HG02885 (cell line): ENCODE measurements at regions not wholly inside any gene's neighbourhood (a gene's known extent, or its start where the extent isn't known, plus 50 kb on each side); places are given as distances from the start of the nearest gene placed in this dataset.

Experiments used
- ATAC-seq: cut with Tn5 transposase; IDR thresholded peaks from one replicate; pipeline ENCODE4 v1.9.1; 2021; ENCODE audit warnings: mild to moderate bottlenecking; ENCODE audit not compliant: unreplicated experiment, poor library complexity

DNA sequence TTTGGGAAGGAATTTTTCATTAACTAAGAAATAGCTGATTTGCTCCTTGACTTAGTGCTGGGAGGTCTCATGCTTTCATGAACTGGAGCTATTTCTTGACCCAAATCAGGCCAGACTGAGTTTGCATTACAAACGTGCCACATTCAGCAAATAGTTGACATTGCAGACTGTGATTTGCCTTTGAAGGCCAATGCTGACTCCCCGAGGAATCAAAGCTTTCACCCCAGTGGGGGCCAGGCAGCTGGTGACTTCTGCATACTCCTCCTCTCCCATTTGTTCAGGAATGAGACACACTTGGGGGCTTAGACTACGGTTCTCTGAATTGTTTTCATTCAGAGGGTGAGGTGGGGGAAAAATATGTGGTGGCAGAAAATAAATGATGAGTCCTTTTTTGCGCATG is 111.0 kb upstream of the JAZF1 start:
- ATAC-seq = no peak

DNA sequence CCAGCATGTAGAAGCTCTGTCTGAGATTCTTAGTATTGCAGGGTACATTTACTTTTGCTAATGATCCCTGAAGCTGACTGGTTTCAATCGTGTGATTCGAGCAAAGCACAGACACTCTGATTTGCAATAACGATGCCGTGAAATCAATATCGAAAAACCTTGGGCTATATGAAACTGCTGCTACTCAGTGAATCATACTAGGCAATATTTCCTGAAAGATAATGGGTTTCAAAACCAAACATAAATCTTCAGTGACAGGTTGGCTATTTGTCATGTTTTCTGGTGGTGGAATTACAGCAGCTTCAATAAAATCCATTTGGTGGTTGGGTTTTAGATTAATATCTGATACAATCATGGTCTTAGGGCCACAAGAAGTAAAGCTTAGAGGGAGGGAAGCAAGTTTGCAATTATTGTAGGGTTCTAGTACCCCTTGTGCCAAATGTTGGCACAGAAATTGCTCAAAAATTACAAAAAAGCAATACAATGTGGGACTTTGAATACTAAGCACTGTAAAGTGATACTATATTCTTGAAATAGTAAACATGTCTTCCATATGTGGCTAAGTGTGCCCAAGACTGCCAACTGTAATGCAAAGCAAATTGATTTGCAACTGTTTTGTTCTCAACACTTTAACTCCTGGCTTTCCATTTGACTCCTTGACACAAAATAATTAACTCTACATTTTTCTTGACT is 112.4 kb upstream of the JAZF1 start:
- ATAC-seq = no peak

DNA sequence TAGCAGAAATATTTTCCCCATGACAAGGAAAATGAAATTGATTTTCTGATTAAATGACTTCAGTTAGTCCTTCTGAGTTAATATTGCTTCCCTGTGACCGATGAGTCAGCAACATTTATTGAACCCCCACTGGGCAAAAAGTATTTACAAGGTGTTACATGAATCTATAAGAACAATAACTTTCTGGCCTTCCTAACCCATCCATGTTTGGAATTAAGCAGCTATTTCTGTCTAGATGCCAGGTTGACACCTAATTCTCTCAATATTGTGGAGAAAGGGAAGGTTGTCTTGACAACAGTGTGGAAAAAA is 112.9 kb upstream of the JAZF1 start:
- no peak for ATAC-seq

DNA sequence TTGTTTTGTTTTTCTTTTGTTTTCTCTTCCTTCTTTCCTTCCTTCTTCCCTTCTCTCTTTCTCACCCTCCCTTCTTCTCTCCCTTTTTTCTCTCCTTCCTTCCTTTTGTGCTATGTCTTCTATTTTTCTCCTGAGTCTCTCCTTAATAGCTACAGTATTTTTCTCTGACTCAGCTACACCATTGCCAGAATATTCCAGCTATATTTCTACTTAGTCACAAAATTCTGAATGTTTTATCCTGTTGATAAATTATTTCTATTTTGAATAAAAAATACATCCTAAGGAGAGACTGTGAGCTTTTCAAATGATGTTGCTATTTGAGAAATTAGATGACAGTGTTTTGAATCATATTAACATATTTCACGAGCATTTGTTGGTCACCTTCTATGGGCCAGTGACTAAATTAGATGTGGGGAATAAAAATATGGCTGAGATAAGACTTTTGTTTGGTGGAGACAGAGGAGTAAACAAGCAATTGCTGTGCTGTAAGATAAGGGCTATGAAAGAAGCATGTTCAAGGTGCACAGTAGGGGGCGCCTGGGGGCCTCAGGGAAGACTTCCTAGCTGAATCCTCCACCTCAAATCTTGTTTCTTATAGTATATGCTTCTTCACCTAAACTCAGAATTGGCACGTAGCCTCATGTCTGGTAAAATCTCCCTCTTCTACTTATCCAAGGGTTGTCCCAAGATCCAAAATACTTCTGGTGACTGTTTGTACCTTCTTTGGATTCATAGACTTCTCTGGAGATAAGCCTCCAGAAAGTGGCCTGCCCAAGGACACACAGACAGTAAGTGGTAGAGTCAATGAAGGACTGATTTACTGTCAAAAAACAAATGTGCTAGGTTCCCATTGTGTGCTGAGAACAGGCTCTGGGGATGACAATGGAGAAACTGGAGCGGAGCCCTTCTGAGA is 115.5 kb upstream of the CREB5 start:
- no peak for ATAC-seq

DNA sequence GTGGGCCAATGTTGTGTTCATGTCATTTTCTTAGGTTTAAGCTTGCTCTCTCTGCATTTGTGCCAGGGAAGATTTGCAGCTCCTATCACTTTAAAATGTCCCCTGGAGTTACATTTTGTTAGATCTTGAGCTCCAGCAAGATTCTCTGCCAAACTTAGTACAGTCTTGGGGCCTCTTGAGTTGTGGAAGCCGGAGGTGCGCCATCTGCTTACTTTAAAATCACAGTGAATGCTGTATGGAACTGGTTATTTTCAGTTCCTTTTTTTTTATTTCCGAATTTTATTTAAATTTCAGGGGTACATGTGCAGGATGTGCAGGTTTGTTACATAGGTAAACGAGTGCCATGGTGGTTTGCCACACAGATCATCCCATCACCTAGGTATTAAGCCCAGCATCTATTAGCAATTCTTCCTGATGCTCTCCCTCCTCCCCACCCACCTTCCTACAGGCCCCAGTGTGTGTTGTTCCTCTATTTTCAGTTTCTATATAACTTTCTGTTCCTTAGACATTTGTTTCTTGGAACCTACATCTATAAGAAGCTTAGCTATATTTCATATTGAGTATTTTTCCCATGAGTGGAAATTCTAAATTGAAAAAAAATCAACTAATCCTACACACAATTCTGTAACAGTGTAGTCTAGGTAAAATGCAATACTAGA is 114.4 kb upstream of the CREB5 start:
- peak; percentile 69 for ATAC-seq

DNA sequence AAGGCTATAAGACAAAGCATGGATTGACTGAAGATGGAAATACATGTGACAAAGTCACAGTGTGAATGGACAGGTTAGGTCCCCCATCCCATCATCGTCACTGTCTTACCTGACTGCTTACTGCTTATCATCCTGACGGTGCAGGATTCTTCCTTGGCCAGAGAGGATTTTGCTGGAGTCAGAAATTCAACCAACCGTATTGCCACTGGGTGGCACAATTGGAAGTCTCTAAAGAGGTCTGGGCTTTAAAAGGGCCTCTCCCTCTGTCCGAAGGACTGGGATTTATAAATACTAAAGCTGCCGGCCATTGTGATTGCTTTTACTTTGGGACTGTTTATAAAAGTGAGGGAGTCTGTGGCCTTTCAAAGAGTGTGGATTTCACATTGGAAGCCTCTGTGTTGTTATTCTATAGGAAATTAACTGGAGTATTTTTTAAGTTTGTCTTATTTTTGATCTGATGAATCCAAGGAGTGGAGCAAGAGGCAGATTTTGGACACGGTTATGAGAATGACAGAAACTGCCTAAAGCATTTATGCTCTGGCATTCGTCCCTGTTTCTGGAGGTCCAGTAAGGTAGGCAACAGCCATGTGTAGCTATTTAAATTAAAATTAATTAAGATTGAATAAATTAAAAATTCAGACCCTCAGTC is 113.3 kb upstream of the CREB5 start:
- no peak for ATAC-seq

DNA sequence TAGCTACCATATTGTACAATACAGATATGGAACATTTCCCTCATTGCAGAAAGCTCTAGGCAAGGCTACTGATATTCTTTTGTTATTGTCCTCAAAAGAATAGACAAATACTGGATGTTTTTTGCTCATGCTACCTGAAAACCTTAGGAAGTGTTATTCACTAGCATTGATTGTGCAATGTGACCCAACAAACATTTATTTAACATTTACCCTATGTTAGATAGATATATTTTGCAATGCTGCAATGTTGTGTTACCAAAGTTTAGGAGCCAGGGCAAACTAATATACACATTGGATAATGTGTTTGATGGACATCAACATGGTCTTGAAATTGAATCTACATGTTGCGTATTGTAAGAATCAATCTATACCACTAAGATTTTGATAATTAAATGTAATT is 112.8 kb upstream of the CREB5 start:
- ATAC-seq = no peak

DNA sequence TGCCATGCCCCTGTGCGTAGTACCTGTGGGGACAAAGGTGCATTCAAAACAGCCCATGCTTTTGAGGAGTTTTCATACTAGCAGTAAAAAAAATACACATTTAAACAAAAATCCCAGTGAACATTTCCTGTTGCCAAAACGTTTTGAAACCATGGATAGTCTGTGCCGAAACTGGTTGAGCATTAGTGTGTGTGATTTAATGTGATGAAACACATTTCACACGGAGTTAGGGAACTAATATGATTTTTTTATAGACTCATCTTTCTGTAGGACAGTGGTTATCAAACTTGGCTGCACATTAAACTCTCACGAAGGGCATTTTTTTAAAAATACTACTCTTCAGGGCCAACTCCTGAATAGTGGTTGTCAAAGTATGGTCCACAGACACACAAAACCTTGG is 111.8 kb upstream of the CREB5 start:
- ATAC-seq = no peak

DNA sequence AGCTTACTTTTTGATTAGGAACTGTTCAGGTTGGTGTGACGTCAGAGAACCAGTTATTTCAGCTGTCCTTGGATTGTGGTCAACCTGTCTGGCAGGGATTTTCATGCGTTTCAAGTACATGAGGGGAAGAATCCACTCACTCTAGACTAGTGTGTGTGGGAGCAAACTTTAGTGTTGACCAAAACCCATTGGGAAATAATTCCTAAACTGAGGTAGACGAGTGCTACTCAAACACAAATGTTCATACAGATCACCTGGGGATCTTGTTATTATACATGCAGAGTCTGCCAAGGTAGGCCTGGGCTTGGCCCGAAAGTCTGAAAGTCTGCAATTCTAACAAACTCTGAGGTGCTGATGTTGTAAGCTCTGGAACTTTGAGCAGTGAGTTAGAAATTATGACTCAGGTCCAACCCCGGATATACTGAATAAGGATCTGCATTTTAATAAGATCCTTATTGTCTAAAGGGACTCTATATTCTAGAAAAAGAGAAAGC is 111.1 kb upstream of the CREB5 start:
- ATAC-seq = no peak

DNA sequence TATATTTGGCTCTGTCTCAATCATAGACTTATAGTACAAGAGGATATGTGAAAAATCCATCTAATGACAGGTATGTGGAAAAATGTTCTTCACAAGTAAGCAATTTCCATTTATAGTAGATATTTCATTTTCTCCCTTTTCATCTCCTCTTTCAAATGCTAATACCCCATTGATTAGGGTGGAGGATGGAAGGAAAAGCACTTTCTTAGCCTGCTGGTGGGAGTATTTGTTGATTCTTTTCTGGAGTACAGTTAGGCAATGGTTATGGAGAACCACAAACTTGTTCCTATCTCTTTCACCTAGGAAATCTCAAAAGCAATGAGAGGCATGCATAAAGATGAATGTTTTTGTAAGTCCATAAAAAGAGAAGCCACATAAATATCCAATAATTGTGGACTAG is 108.0 kb upstream of the CREB5 start:
- ATAC-seq = no peak

DNA sequence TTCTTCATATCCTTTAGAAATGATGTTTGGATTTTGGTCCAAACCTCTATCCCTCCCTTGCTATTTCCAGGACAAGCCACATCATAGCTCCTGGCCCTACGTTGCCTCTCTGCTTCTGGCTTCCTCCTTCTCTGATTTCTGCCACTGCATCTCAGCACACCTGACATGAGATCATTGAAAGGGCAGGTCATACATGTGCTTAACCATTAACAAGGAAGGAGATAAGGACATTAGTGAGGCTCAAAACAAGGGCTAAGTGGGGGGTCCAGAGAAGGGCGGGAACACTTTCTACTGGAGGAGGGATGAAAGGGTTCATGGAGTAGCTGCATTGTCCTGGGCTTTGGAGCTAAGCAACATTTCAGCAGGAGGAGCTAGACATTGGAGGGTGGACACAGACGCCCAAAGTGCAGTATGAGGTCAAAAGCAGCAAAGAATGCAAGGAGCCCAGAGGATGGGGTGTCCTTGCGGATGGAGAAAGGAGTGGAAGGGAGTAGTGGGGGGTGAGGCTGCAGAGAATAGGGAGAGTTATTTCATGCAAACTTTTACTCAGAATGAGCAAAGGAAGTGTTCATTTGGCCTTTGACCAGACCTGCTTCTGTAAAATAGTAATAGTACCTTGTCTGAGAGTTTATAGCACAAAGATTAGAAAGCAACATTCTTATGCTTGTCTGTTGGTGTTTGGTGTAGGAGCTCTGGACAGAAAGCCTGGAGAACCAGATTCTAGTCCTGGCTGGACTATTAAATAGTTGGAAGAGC is 102.4 kb upstream of the CREB5 start:
- ATAC-seq = no peak

DNA sequence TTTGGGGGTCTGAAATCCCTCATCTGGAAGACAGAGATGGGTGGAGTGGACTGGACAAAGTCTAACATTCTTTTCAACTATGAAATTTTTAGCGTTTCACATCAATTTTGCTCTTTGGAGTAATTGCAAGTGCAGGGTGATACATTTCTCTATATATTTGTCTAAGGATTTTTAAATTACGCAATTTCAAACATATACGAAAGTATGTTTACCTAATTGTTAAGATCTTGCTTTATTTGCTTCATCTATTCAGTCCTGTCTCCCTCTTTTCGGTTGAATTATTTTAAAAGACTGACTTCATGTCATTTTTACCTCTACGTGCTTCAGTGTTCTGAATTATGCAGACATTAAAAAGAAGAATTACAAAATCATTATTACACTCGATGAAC is 101.9 kb upstream of the CREB5 start:
- no peak for ATAC-seq

DNA sequence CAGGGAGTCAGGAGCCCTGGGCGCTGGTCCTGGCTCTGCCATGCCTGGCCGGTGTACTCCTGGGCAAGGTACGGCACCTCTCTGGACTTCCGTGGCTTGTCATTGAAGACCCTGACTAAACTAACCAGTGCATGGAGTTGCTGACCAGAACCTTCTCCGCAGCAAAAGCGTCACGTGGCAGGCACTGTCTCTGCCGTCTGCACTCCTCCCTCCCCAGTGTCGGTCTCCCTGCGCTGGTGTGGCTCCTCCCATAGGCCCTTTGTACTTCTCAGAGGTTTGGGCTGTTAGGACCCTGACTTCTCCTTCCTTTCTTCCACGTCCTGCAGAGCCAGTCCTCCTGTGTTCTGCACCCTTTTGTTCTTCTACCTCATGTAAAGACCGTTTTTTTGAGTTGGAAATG is 100.6 kb upstream of the CREB5 start:
- ATAC-seq = no peak

DNA sequence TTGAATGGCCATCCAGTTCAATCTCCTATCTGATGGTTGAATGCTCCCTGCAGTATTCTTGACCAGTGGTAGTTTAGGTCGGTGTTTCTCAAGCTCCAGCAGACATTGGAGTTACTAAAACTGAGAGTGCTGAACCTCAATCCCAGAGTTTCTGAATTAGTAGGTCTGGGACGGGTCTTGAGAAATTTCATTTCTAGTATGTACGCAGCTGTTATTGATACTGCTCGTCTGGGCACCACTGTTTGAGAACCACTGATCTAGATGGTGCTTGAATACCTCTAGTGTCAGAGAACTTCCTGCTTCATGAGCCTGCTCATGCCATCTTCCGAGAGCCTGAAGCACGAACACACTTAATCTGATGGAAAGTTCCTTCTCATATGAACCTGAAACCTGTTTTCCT is 99.4 kb upstream of the CREB5 start:
- ATAC-seq = no peak

DNA sequence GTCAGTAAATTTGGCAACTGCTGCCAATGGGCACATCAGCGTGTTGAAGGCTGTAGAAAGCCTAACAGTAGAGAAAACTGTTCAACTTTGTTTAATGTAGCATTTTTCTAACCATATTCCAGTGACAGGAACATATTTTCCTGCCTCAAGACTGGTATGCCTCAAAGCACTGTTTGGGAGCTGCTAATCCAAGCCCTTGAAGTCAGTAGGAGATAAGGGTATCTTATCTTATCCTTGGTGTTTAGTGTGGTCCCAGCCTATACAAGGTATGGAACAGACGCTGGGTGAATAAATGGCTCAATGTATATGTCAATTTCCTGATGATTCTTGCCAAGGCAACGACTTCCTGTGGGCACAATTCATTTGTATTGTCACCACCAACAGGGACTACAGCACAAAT is 97.5 kb upstream of the CREB5 start:
- ATAC-seq = no peak

DNA sequence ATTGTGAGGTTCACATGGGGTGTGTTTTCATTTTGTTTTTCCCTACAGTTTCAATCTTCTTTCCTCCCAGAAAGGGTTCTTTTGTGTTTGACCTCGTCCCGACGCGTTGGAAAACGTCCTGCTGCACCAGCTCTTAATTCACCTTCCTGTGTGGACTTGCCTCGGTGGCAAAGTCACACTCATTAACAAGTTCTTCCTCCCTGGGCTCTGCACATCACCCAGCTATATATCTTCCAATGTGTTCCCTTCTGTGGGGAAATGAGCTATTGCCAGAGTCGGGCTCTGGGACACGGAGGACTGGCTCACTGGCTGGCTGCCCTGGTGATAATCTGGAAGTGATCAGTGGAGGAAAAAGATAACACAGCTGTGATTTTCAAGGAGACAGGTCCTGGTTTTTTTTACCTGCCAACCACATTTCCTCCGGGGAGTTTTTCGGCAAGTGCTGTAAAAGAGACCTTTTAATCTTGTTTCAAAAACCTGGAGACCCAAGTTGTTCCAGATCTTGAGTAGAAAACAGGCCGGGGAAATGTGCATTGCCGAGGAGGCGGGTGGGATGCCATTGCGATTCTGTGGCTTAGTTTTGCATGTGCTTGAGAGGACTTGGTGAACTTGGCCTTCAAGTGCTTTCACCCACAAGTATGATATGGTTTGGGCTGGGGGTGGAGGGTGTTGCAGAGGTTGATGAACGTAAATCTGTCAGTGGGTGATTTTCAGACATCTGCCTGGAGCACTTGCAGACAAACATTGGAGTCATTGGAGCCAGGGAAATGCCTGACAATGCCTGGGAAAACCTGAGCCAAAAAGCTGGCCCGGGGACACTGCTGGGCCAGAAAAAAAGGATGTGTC is 96.5 kb upstream of the CREB5 start:
- ATAC-seq = no peak

DNA sequence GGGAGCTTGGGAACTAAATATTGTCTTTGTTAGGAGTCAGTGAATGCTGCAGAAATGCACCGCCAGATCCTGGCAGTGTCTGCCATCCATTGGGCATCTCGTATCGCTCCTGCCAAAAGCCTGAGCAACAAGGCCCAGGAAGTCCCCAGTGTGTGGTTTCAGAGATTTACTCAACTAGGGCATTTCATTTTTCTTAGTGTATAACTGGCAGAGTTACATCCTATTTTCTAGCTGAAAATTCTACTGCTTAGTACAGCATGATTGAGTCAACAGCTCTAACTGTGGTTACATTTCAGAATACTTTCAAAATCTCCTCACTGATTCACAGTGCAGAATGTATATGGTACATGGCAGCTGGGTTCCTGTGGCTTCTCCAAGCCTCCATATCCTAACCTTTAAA is 95.8 kb upstream of the CREB5 start:
- no peak for ATAC-seq

DNA sequence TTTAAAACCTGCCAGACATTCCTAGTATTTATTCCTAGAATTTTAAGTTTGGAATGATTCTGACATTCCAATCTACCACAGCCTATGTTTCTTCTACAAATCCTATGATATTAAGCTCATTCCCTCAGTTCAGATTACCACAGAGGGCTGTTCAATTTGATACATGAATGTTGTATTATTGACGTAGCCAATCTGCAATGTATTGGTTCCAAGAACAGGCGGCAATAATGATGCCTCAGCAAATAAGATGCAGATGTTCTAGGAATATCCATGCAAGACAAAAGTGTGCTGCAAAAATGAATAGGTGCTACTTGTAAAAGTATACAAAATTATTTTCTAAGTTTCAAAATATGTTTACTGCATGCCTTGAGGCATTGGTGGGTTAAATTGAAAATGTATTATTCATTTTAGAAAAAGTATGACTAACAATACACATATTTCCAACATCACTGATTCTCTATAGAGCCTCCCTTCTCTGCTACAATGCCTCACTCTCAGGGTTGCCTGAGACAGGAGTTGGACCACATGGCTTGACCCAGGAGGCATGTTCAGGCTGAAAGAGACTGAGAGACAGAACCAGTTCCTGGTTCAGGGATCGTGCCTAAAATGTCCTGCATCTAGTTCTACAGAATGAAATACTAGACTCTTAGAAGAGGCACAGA is 94.1 kb upstream of the CREB5 start:
- no peak for ATAC-seq

DNA sequence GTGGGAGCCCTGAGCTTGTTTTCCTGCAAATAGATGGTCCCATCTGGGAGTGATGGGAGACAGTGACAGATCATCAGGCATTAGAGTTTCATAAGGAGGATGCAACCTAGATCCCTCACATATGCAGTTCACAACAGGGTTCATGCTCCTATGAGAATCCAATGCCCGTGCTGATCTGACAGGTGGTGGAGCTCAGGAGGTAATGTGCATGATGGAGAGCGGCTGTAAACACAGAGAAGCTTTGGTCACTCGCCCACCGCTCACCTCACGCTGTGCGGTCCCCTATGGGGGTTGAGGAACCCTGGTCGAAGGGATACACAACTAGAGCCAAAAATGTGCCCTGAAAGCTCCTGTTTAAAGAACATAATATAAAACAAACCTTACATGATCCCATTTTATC is 88.5 kb upstream of the CREB5 start:
- no peak for ATAC-seq
